LNCaP clone FGC (cell line): ENCODE measurements at regions not wholly inside any gene's neighbourhood (a gene's known extent, or its start where the extent isn't known, plus 50 kb on each side); places are given as distances from the start of the nearest gene placed in this dataset.

Experiments
- DNase-seq: peaks from one replicate; pipeline ENCODE4 v3.0.0-alpha.2; 2011; ENCODE audit warnings: low read depth
- H3K4me3 ChIP-seq: 2 replicates; pipeline ENCODE4 v1.5.1; 2011; ENCODE audit warnings: mild to moderate bottlenecking, low read depth, low read length, control low read depth
- TF ChIP-seq, protein P1 (sequence below): IDR thresholded peaks from 2 replicates; pipeline ENCODE4 v1.5.1; 2012; ENCODE audit warnings: mild to moderate bottlenecking; ENCODE audit not compliant: control insufficient read depth, insufficient read depth; ENCODE audit errors: extremely low read depth

DNA sequence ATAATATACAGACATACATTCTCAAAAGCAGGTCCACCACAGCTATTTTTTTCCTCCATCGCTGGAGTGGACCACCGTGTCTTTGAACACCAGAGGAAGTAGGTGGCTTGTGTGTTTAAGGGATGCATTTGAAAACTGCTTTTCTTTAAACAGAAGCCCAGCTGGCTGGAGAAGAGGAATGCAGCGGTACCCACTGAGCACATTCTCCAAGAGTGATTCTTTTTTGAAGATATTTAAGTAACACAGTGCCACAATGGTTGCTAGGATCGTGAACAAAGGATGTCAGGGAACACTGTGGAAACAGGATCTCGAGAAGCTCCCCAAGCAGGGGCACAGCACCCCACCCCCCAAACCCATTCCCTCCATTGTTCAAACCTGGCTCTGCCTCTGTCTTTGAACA, 286.6 kb upstream of the PWP1 start:
- TF ChIP-seq, protein P1, sequence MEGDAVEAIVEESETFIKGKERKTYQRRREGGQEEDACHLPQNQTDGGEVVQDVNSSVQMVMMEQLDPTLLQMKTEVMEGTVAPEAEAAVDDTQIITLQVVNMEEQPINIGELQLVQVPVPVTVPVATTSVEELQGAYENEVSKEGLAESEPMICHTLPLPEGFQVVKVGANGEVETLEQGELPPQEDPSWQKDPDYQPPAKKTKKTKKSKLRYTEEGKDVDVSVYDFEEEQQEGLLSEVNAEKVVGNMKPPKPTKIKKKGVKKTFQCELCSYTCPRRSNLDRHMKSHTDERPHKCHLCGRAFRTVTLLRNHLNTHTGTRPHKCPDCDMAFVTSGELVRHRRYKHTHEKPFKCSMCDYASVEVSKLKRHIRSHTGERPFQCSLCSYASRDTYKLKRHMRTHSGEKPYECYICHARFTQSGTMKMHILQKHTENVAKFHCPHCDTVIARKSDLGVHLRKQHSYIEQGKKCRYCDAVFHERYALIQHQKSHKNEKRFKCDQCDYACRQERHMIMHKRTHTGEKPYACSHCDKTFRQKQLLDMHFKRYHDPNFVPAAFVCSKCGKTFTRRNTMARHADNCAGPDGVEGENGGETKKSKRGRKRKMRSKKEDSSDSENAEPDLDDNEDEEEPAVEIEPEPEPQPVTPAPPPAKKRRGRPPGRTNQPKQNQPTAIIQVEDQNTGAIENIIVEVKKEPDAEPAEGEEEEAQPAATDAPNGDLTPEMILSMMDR, result no peak
- no peak overlapping the region for H3K4me3 ChIP-seq
- no peak for DNase-seq

DNA sequence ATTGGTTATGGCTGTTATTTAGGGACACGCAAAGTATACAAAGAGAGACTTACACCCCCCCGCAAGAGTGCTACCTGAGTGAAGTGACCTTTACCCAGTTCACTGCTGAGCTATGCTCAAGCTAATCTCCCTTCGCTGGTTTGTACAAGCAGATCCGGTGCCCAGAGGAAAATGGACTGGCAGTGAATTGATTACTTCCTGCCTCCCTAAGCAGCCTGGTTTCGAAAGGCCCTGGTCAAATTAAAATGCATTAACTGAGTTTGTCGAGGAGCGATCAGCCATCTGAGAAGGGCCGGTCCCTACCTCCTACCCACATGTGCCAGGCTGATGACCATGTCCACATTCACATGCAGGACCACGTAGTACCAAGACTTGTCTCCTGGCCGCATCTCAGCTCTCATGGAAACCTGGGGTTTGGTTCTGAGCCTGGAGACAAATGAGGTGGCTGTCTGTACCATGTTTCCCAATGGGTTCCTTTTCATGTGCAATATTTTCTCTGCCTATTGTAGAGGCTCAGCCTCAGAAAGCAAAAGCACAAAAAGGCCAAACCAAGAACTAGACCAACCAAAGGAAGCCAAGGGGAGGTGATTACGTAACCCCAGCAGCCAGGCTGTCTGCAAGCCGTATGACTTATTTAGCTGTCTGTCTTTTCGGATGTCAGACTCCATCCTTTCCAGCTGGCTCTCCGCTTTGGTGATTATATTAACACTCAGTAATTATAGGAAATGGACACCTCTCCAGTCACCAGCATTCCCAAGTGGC, 284.7 kb upstream of the PWP1 start:
- DNase-seq, result no peak

DNA sequence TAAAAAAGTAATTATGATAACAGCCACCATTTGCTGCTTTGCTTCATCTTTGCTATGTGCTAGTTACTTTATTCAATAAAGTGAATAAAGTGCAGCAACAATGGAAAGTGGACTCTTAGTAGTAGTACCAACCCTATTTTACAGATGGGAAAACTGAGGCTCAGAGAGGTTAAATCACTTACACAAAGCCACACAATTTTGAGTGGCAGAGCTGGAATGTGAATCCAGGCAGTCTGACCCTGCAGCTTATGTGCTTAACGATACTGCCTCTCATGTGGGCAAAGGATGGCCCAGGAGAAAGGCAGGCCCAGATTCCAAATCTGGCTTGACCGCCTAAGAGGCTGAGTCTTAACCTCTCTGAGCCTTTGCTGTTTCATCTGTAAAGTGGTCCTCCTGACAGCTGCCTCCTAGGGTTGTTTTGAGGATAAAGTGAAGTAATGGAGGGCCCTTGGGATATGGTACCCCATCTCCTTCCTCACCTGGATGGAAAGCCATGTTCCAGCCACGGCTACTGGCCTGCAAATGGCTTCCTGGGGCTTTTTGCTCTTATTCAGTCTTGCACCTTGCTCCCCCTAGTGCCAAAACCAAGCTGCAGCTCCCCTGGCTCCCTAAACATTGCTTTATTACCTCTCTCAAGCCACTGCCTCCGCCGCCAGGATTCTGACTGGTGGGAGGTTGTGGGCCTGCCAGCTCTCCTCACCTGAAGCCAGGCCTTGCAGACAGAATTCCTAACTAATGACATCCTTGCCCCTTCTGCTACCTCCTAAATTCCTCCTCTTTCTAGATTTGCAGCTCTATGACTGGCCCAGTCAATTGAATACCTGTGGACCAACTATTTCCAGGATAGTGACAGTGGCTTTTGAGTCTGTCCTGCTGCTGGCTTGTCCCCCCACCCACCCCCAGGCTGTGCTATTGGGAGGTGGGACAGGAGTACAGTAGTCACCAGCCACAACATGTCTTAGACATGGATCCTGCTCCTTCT, 283.3 kb upstream of the PWP1 start:
- TF ChIP-seq, protein P1, result peak; percentile 73
- H3K4me3 ChIP-seq, result no peak overlapping the region
- peak; percentile 34 for DNase-seq

More for the DNA sequence above, 284.7 kb upstream of the PWP1 start:
- TF ChIP-seq, protein P1, result no peak
- H3K4me3 ChIP-seq, result no peak overlapping the region

DNA sequence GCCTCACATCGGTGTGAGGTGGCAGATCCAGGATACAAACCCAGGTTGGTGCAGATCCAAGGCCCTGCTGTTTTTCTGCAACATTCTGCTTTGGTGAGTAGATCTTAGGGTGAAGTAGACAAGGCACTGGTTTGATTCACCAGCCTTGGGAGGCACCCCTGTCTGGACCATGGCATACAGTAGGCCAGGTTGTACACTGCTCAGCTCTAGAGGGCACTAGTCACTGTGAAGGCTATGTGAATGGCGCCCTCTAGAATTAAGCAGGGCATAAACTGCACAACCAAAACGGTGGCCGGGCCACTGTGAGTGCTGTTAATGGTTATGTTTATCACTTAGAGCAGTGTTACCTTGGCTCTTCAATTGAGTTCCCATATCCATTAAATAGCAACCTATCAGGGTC, 280.6 kb upstream of the PWP1 start:
- DNase-seq, result no peak
- no peak overlapping the region for H3K4me3 ChIP-seq
- TF ChIP-seq, protein P1, result peak; percentile 86

DNA sequence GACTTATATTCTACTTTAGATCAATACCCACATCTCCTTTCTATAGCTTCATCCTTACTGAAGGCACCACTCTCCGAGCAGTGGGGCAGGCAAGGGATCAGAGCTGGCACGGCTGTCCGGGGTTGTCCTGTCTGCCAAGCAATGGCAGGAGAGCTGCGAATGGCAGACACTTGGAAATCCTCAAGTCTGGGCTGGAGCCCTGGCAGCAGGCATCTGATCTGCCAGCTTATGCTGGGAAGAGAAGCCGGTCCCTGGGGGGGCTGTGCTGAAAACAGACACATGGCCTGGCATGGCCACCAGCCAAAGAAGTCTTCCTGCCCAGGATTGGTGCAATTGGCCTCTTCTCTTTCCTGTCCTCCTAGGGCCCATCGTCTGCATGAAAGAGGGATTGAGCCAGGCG, 280.2 kb upstream of the PWP1 start:
- TF ChIP-seq, protein P1, result no peak
- DNase-seq, result no peak
- H3K4me3 ChIP-seq, result no peak overlapping the region

DNA sequence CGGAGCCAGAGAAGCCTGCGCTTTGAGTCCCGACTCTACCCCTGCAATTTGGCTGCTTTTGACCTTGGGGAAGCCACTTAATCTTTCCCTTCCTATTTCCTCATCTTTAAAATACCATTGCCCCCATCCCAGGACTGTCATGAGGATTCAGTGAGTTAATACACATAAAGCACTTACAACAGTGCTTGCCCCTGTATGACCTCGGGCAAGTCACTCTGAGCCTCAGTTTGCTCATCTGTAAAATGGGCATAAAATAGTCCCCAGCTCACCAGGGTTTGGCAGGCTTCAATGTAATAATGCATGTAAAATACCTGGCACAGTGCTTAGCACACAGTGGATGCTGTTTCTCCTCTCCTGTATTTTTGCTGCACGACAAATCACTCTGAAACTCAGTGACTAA, 278.7 kb upstream of the PWP1 start:
- TF ChIP-seq, protein P1, result no peak
- DNase-seq, result no peak
- H3K4me3 ChIP-seq, result no peak overlapping the region
